ENCODE measurements at regions not wholly inside any gene's neighbourhood (a gene's known extent, or its start where the extent isn't known, plus 50 kb on each side); places are given as distances from the start of the nearest gene placed in this dataset.

DNA sequence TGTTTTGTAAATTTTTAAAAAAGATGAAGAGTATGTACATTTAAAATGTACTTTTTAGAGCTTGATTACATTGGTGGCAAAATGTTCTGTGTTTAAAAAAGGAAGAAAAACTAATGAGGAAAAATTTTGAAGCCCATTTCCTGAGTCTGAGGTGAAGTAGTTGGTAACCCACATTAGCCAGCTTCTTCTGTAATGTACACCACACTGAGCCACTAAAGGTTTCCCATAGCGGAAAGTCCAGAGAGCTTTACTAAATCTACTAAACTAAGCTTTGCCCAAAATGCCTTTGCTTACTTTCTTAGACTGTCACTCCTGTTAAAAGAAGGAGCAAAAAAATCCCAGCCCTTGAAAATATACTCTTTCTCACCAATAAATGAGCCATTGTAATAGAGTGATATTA lies 804.8 kb upstream of the ZEB2 start:
- TF ChIP-seq, protein P1, sequence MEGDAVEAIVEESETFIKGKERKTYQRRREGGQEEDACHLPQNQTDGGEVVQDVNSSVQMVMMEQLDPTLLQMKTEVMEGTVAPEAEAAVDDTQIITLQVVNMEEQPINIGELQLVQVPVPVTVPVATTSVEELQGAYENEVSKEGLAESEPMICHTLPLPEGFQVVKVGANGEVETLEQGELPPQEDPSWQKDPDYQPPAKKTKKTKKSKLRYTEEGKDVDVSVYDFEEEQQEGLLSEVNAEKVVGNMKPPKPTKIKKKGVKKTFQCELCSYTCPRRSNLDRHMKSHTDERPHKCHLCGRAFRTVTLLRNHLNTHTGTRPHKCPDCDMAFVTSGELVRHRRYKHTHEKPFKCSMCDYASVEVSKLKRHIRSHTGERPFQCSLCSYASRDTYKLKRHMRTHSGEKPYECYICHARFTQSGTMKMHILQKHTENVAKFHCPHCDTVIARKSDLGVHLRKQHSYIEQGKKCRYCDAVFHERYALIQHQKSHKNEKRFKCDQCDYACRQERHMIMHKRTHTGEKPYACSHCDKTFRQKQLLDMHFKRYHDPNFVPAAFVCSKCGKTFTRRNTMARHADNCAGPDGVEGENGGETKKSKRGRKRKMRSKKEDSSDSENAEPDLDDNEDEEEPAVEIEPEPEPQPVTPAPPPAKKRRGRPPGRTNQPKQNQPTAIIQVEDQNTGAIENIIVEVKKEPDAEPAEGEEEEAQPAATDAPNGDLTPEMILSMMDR (conservative IDR thresholded peaks at IDR 0.05 in 1 of 2, IDR thresholded peaks at IDR 0.05 in 1 of 2; ENCODE audit: low read depth in 1 of 2, low read length in 2 of 2), result no peak
- no peak for TF ChIP-seq EZH2 (IDR thresholded peaks at IDR 0.05; ENCODE audit: low read length, missing control alignments)

Measured in fibroblast of lung (primary cell).